Loucy (cell line): ENCODE measurements at regions not wholly inside any gene's neighbourhood (a gene's known extent, or its start where the extent isn't known, plus 50 kb on each side); places are given as distances from the start of the nearest gene placed in this dataset.

Experiments used
- H2AFZ ChIP-seq: fragments of 200-600 bp; sonication (generic); 2 replicates; pipeline ENCODE4 v1.6.0; 2016; ENCODE audit warnings: antibody characterized with exemption, mild to moderate bottlenecking, low read length, moderate library complexity
- H3F3A ChIP-seq: fragments of 200-600 bp; 2 replicates; pipeline ENCODE4 v1.6.0; 2016; ENCODE audit warnings: antibody characterized with exemption, low read depth, mild to moderate bottlenecking
- H3K27me3 ChIP-seq: fragments of 200-600 bp; sonication (generic); 2 replicates; pipeline ENCODE4 v1.6.1; 2014; ENCODE audit warnings: low read length, mild to moderate bottlenecking; ENCODE audit not compliant: insufficient read depth, poor library complexity, severe bottlenecking
- H3K36me3 ChIP-seq: fragments of 200-600 bp; sonication (generic); 2 replicates; pipeline ENCODE4 v1.6.1; 2016; ENCODE audit warnings: low read length; ENCODE audit not compliant: insufficient read depth
- H3K4me1 ChIP-seq: fragments of 200-600 bp; sonication (generic); 2 replicates; pipeline ENCODE4 v1.5.1; 2014; ENCODE audit warnings: low read length, mild to moderate bottlenecking; ENCODE audit not compliant: insufficient read depth, poor library complexity, severe bottlenecking
- H3K4me2 ChIP-seq: fragments of 200-600 bp; sonication (generic); 2 replicates; pipeline ENCODE4 v1.6.0; 2014; ENCODE audit warnings: antibody characterized with exemption, low read length, low read depth, mild to moderate bottlenecking; ENCODE audit not compliant: poor library complexity, severe bottlenecking
- H3K4me3 ChIP-seq: fragments of 200-600 bp; sonication (generic); 2 replicates; pipeline ENCODE4 v1.5.1; 2014; ENCODE audit warnings: low read length, mild to moderate bottlenecking, mixed read lengths; ENCODE audit not compliant: poor library complexity, severe bottlenecking
- H3K79me2 ChIP-seq: fragments of 200-600 bp; sonication (generic); 2 replicates; pipeline ENCODE4 v1.6.1; 2014; ENCODE audit warnings: low read length; ENCODE audit not compliant: insufficient read depth
- H3K9ac ChIP-seq: fragments of 200-600 bp; sonication (generic); 2 replicates; pipeline ENCODE4 v1.6.0; 2014; ENCODE audit warnings: mild to moderate bottlenecking, low read depth, low read length, moderate library complexity; ENCODE audit not compliant: poor library complexity, severe bottlenecking
- H3K9me2 ChIP-seq: fragments of 200-600 bp; sonication (generic); replicated peaks from 2 replicates; pipeline ENCODE4 v1.6.1; 2016; ENCODE audit warnings: low read depth, low read length, mixed read lengths
- H3K9me3 ChIP-seq: fragments of 200-600 bp; sonication (generic); 2 replicates; pipeline ENCODE4 v1.6.1; 2014; ENCODE audit warnings: mild to moderate bottlenecking, antibody characterized with exemption, low read length, low read depth; ENCODE audit not compliant: insufficient read depth
- H4K20me1 ChIP-seq: fragments of 200-600 bp; sonication (generic); 2 replicates; pipeline ENCODE4 v1.6.0; 2014; ENCODE audit warnings: antibody characterized with exemption, low read length, mild to moderate bottlenecking; ENCODE audit not compliant: insufficient read depth, poor library complexity, severe bottlenecking
- EZH2phosphoT487 ChIP-seq: fragments of 200-600 bp; IDR thresholded peaks from 2 replicates; pipeline ENCODE4 v1.6.1; 2018; ENCODE audit warnings: antibody characterized with exemption, mild to moderate bottlenecking, moderate library complexity, borderline replicate concordance
- TF ChIP-seq, protein P1 (sequence below): fragments of 200-600 bp; sonication (generic); conservative IDR thresholded peaks from 2 replicates; pipeline ENCODE4 v1.5.1; 2014; ENCODE audit warnings: mild to moderate bottlenecking, antibody characterized with exemption, low read length

DNA sequence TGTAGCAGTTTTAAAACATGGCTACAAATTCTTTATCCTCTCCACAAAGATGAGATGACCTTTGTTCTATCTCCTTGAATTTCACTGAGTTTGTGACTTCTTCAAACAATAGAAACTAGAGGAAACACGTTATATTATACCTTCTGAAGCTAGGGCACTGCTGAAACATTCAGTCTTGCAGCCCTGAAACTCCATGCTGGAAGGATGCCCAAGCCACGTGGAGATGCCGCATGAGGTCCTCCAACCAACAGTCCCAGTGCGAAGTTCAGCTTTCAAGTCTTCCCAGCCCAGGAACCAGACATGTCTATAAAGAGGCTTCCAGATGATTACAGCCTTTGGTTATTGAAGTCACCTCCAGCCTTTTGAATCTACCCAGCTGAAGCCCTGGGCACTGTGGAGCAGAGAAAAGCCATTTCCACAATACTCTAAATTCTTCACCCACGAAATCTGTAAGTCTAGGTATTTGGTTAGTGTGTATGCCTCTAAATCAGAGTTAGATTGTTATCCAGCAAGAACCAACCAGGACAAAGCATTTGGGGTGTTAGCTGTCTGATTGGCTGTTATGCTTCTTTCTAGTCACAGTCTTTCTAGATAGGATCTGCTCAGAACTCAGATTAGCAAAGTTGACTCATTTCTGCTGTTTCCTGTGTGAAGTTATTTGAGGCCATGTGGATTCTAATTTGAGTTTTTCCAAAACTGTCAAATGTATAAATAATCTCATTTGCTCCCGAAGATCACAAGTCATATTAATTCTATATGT lies 186.5 kb upstream of the TMEM72 start:
- Histone ChIP-seq H3K36me3 (no peaks in the 10 kb centered on the region), H4K20me1 (no peaks in the 10 kb centered on the region), H3K9me2 (no peaks in the 10 kb centered on the region), H2AFZ (no peak overlapping the region), H3K9ac (no peak overlapping the region), H3F3A (no peaks in the 10 kb centered on the region), H3K4me3 (no peak overlapping the region), H3K27me3 (no peaks in the 10 kb centered on the region), H3K9me3 (no peaks in the 10 kb centered on the region), H3K4me1 (peaks cover 16% of the 10 kb centered on the region), H3K79me2 (no peaks in the 10 kb centered on the region), H3K4me2 (peak overlapping the region; percentile 37)
- TF ChIP-seq, protein P1, sequence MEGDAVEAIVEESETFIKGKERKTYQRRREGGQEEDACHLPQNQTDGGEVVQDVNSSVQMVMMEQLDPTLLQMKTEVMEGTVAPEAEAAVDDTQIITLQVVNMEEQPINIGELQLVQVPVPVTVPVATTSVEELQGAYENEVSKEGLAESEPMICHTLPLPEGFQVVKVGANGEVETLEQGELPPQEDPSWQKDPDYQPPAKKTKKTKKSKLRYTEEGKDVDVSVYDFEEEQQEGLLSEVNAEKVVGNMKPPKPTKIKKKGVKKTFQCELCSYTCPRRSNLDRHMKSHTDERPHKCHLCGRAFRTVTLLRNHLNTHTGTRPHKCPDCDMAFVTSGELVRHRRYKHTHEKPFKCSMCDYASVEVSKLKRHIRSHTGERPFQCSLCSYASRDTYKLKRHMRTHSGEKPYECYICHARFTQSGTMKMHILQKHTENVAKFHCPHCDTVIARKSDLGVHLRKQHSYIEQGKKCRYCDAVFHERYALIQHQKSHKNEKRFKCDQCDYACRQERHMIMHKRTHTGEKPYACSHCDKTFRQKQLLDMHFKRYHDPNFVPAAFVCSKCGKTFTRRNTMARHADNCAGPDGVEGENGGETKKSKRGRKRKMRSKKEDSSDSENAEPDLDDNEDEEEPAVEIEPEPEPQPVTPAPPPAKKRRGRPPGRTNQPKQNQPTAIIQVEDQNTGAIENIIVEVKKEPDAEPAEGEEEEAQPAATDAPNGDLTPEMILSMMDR: no peak
- no peak for TF ChIP-seq EZH2phosphoT487

DNA sequence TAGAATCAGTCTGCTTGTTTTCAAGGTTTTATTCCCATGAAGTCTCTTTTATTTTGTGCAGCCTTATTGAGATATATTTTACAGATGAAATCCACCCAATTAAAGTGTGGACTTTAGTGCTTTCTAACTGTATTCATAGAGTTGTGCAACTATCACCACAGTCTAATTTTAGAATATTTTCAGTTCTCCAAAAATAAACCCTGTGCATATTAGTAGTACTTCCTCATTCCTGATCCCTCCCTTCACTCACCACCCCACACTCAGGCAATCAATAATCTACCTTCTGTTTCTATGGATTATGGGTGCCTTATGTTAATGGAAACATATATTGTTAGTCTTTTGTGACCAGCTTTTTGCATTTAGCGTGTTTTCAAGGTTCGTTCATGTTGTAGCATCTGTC lies 185.7 kb upstream of the TMEM72 start:
- peak overlapping the region; percentile 37 for H3K4me2 ChIP-seq
- TF ChIP-seq, protein P1: no peak
- no peak for TF ChIP-seq EZH2phosphoT487
- no peak overlapping the region for H3K4me3 ChIP-seq
- peaks cover 16% of the 10 kb centered on the region for H3K4me1 ChIP-seq
- no peaks in the 10 kb centered on the region for H3K27me3 ChIP-seq
- H4K20me1 ChIP-seq: no peaks in the 10 kb centered on the region
- H3K36me3 ChIP-seq: no peaks in the 10 kb centered on the region
- no peaks in the 10 kb centered on the region for H3K79me2 ChIP-seq
- no peak overlapping the region for H2AFZ ChIP-seq
- no peaks in the 10 kb centered on the region for H3F3A ChIP-seq
- no peaks in the 10 kb centered on the region for H3K9me3 ChIP-seq
- no peaks in the 10 kb centered on the region for H3K9me2 ChIP-seq
- no peak overlapping the region for H3K9ac ChIP-seq

DNA sequence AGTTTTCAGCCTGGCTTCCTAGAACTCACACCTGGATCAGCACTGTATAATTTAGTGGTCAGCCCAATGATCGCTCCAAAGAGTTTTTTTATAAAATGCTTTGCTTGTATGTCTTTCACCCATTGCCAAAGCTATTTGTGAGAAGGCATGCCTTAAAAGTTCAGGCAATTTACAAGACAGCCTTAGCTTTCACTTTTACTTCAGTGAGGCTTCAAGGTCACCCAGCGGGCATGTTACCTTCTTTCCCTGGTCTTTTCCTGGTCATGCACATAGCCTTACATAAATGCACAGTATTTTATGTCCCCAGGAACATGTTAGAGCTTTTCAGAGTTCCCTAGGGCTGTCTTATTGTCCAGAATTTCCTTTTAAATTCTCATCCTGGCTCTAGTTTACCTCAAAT lies 179.9 kb upstream of the TMEM72 start:
- H2AFZ ChIP-seq: peak overlapping the region; percentile 82
- TF ChIP-seq EZH2phosphoT487: no peak
- TF ChIP-seq, protein P1: no peak
- peak overlapping the region; percentile 37 for H3K4me3 ChIP-seq
- no peaks in the 10 kb centered on the region for H4K20me1 ChIP-seq
- no peaks in the 10 kb centered on the region for H3F3A ChIP-seq
- no peak overlapping the region for H3K9ac ChIP-seq
- H3K4me1 ChIP-seq: peaks cover 9% of the 10 kb centered on the region
- H3K27me3 ChIP-seq: no peaks in the 10 kb centered on the region
- no peaks in the 10 kb centered on the region for H3K79me2 ChIP-seq
- H3K9me3 ChIP-seq: no peaks in the 10 kb centered on the region
- no peaks in the 10 kb centered on the region for H3K9me2 ChIP-seq
- H3K36me3 ChIP-seq: no peaks in the 10 kb centered on the region
- peak overlapping the region; percentile 54 for H3K4me2 ChIP-seq
